BE2C (cell line): ENCODE measurements at regions not wholly inside any gene's neighbourhood (a gene's known extent, or its start where the extent isn't known, plus 50 kb on each side); places are given as distances from the start of the nearest gene placed in this dataset.

ENCODE experiments used
- DNase-seq: peaks from one replicate; pipeline ENCODE4 v3.0.0-alpha.2; 2020
- H3K27me3 ChIP-seq: fragments of 250-450 bp; sonication (Bioruptor Pico); 2 replicates; pipeline ENCODE4 v1.5.1; 2020; ENCODE audit warnings: mild to moderate bottlenecking
- H3K36me3 ChIP-seq: fragments of 250-450 bp; sonication (Bioruptor Pico); 2 replicates; pipeline ENCODE4 v1.5.1; 2020; ENCODE audit warnings: mild to moderate bottlenecking
- H3K4me1 ChIP-seq: fragments of 250-450 bp; sonication (Bioruptor Pico); 2 replicates; pipeline ENCODE4 v1.5.1; 2020
- H3K4me3 ChIP-seq: 2 replicates; pipeline ENCODE4 v1.5.1; 2011; ENCODE audit warnings: low read depth, low read length
- H3K9me3 ChIP-seq: fragments of 250-450 bp; sonication (Bioruptor Pico); 2 replicates; pipeline ENCODE4 v1.5.1; 2020
- CTCF ChIP-seq: IDR thresholded peaks from 2 replicates; pipeline ENCODE4 v1.5.1; 2012; ENCODE audit warnings: mild to moderate bottlenecking, low read depth, low read length

- TF ChIP-seq CTCF: no peak
- Histone ChIP-seq H3K4me1 (peaks cover 5% of the 10 kb centered on the region), H3K36me3 (no peaks in the 10 kb centered on the region), H3K9me3 (no peaks in the 10 kb centered on the region), H3K4me3 (no peak overlapping the region), H3K27me3 (no peaks in the 10 kb centered on the region)
- DNase-seq: no peak
These were observed 332.4 kb downstream of the ETS1 start for GRCh38 chr11:128254941-128255340.

DNA sequence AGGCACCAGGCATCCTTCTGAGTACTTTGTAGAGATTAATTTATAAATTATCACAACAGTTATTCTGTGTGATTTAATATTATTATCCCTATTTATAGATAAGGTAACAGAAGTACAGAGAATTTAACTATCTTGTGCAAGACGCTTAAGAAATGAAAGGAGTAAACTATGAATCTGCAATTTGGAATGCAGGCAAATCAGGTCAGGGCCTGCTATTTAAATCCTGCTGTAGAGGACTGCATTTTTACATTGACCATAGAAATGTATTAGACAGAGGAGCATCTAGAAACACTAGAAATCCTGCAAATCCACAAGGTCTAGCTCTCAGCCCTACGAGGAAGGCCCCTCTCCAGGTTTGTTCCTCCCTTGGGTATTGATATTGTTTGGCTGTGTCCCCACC is 336.2 kb downstream of the ETS1 start:
- H3K36me3 ChIP-seq: no peaks in the 10 kb centered on the region
- DNase-seq: no peak
- H3K9me3 ChIP-seq: no peaks in the 10 kb centered on the region
- no peaks in the 10 kb centered on the region for H3K27me3 ChIP-seq
- peaks cover 16% of the 10 kb centered on the region for H3K4me1 ChIP-seq
- no peak overlapping the region for H3K4me3 ChIP-seq
- TF ChIP-seq CTCF: no peak

- no peak overlapping the region for H3K4me3 ChIP-seq
- H3K27me3 ChIP-seq: no peaks in the 10 kb centered on the region
- H3K36me3 ChIP-seq: no peaks in the 10 kb centered on the region
- no peaks in the 10 kb centered on the region for H3K9me3 ChIP-seq
- peaks cover 21% of the 10 kb centered on the region for H3K4me1 ChIP-seq
- DNase-seq: no peak
- no peak for TF ChIP-seq CTCF
These were observed 336.9 kb downstream of the ETS1 start for GRCh38 chr11:128250482-128250881.

GRCh38 chr11:128246810-128247594 is 340.4 kb downstream of the ETS1 start:
- DNase-seq: peak; percentile 60

GRCh38 chr11:128246364-128246801 is 341.0 kb downstream of the ETS1 start:
- no peaks in the 10 kb centered on the region for H3K36me3 ChIP-seq
- no peaks in the 10 kb centered on the region for H3K27me3 ChIP-seq
- TF ChIP-seq CTCF: no peak
- peak; percentile 53 for DNase-seq
- H3K9me3 ChIP-seq: no peaks in the 10 kb centered on the region; the same call in 1 of the 2 replicates
- peaks cover 21% of the 10 kb centered on the region for H3K4me1 ChIP-seq
- peak overlapping the region; percentile 10; the same call in 1 of the 2 replicates for H3K4me3 ChIP-seq

More at GRCh38 chr11:128246810-128247594, 340.4 kb downstream of the ETS1 start:
- peaks cover 21% of the 10 kb centered on the region for H3K4me1 ChIP-seq
- H3K27me3 ChIP-seq: no peaks in the 10 kb centered on the region
- H3K36me3 ChIP-seq: no peaks in the 10 kb centered on the region
- H3K9me3 ChIP-seq: no peaks in the 10 kb centered on the region; the same call in 1 of the 2 replicates
- 0 out of 2 replicates have a peak overlapping the region, but pooled peaks have one; percentile 10 for H3K4me3 ChIP-seq
- TF ChIP-seq CTCF: no peak

DNA sequence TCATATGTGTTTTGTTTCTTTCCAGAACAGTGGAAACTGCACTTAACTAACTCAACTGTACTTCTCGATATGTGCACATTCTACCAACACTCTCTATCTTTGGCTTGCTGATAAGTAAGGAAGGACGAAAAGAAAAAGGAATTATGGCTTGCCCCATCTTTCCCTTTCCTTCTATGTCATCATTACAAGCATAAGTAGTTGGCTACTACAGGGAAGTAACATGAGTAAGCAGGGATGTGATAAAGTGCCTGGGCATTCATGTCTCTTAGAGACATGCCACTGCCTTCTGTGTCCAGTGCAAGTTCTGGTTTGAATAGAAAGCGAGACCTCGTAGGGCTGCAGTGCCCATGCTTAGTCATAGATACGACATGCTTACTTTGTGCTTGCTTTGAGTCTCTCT is 342.5 kb downstream of the ETS1 start:
- no peak for DNase-seq
- no peak for TF ChIP-seq CTCF
- Histone ChIP-seq H3K36me3 (no peaks in the 10 kb centered on the region), H3K27me3 (no peaks in the 10 kb centered on the region), H3K4me3 (no peak overlapping the region), H3K9me3 (no peaks in the 10 kb centered on the region; the same call in 1 of the 2 replicates), H3K4me1 (peaks cover 15% of the 10 kb centered on the region)
